ENCODE measurements at regions not wholly inside any gene's neighbourhood (a gene's known extent, or its start where the extent isn't known, plus 50 kb on each side); places are given as distances from the start of the nearest gene placed in this dataset.

DNA sequence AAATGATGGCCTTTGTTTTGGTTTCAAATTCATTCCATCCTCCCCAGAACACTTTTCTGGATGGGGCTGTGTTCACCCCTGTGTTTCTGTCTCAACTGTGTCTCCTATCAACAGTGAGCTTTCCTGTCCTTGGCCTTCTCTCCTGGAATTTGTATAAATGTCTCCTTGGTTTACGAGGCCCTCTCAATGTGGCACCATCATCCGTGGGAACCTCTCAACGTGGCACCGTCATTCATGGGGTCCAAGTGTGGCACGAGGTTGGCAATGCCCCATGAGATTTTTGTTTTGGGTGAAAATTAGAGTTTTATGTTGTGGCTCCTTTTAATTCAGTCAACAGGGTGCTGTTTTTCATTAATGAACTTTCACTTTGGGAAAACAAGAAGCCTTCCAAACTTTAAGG, 280.7 kb upstream of the SALL3 start:
- ChIA-PET POLR2A (no interaction called here), CTCF (no interaction called here)
- Histone ChIP-seq H3K36me3 (ENCODE audit: control insufficient read depth, insufficient read depth, low read length) (no peaks in the 10 kb centered on the region), H3K27me3 (ENCODE audit: control insufficient read depth, insufficient read depth, low read length) (no peaks in the 10 kb centered on the region), H3K4me3 (ENCODE audit: low read depth, low read length) (no peak overlapping the region)
- no peak for TF ChIP-seq CTCF (IDR thresholded peaks at IDR 0.05; ENCODE audit: insufficient read depth, low read depth, low read length)
- no peak for DNase-seq (ENCODE audit: low read depth)

GRCh38 chr18:78699499-78699898, 280.1 kb upstream of the SALL3 start:
- no peak for TF ChIP-seq CTCF (IDR thresholded peaks at IDR 0.05; ENCODE audit: insufficient read depth, low read depth, low read length)
- ChIA-PET CTCF (no interaction called here), POLR2A (no interaction called here)
- no peak overlapping the region for H3K4me3 ChIP-seq (ENCODE audit: low read depth, low read length)
- no peak for DNase-seq (ENCODE audit: low read depth)
- no peaks in the 10 kb centered on the region for H3K27me3 ChIP-seq (ENCODE audit: control insufficient read depth, insufficient read depth, low read length)
- no peaks in the 10 kb centered on the region for H3K36me3 ChIP-seq (ENCODE audit: control insufficient read depth, insufficient read depth, low read length)

- ChIA-PET CTCF (no interaction called here), POLR2A (no interaction called here)
- Histone ChIP-seq H3K36me3 (ENCODE audit: control insufficient read depth, insufficient read depth, low read length) (no peaks in the 10 kb centered on the region), H3K27me3 (ENCODE audit: control insufficient read depth, insufficient read depth, low read length) (no peaks in the 10 kb centered on the region), H3K4me3 (ENCODE audit: low read depth, low read length) (no peak overlapping the region)
- DNase-seq (ENCODE audit: low read depth) = no peak
- TF ChIP-seq CTCF (IDR thresholded peaks at IDR 0.05; ENCODE audit: insufficient read depth, low read depth, low read length) = no peak
These were observed 277.7 kb upstream of the SALL3 start for GRCh38 chr18:78701771-78702396.

DNA sequence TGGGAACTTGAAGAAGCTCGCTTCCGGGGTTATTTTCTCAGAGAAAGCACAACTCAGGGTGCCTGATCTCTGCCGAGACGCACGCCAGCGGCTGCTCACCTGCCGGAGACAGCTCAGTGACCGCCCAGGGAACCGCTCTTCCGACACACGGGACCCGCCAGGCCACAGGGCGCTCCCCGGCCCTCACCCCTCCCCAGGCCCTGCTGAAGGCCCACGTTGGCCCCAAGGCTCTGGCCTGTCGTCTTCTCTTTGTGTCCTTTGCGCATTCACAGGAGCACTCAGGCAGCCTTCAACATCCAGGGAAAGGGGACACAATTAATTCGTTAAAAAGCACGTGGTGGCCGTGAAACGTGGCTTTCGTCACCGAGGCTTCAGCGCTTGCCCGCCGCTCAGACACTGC, 276.3 kb upstream of the SALL3 start:
- ChIA-PET POLR2A (no interaction called here), CTCF (no interaction called here)
- TF ChIP-seq CTCF (IDR thresholded peaks at IDR 0.05; ENCODE audit: insufficient read depth, low read depth, low read length) = no peak
- H3K4me3 ChIP-seq (ENCODE audit: low read depth, low read length) = no peak overlapping the region
- H3K36me3 ChIP-seq (ENCODE audit: control insufficient read depth, insufficient read depth, low read length) = no peaks in the 10 kb centered on the region
- DNase-seq (ENCODE audit: low read depth) = no peak
- no peaks in the 10 kb centered on the region for H3K27me3 ChIP-seq (ENCODE audit: control insufficient read depth, insufficient read depth, low read length)

- CTCF ChIA-PET = interaction anchor here (0.7 kb wide), 1 partner anchor 9 kb away, joined by 3 read pairs; no protein-coding TSS in a partner anchor
- Histone ChIP-seq H3K27me3 (ENCODE audit: control insufficient read depth, insufficient read depth, low read length) (no peaks in the 10 kb centered on the region), H3K36me3 (ENCODE audit: control insufficient read depth, insufficient read depth, low read length) (no peaks in the 10 kb centered on the region), H3K4me3 (ENCODE audit: low read depth, low read length) (no peak overlapping the region)
- POLR2A ChIA-PET = no interaction called here
- TF ChIP-seq CTCF (IDR thresholded peaks at IDR 0.05; ENCODE audit: insufficient read depth, low read depth, low read length) = no peak
- DNase-seq (ENCODE audit: low read depth) = no peak
These were observed 274.6 kb upstream of the SALL3 start for GRCh38 chr18:78704971-78705461.
